ENCODE measurements at regions not wholly inside any gene's neighbourhood (a gene's known extent, or its start where the extent isn't known, plus 50 kb on each side); places are given as distances from the start of the nearest gene placed in this dataset.
A peak's percentile ranks its signal among the peaks of the same experiment; 100 is the strongest.

GRCh38 chr7:145784809-145785780, 331.5 kb upstream of the CNTNAP2 start (continued):
- TF ChIP-seq SMARCC2 (IDR thresholded peaks at IDR 0.05; ENCODE audit: low read depth) = no peak
- no peak for TF ChIP-seq CBX2 (IDR thresholded peaks at IDR 0.05; ENCODE audit: insufficient read depth, low read length, poor library complexity, severe bottlenecking)
- no peak for TF ChIP-seq SPI1 (IDR thresholded peaks at IDR 0.05; ENCODE audit: borderline replicate concordance, low read depth, low read length)
- 0 out of 2 replicates have a peak, but pooled peaks have one; percentile 20 for TF ChIP-seq MECOM (CRISPR knock-in tag; IDR thresholded peaks at IDR 0.05)
- TF ChIP-seq ZNF695 (CRISPR knock-in tag; IDR thresholded peaks at IDR 0.05) = 0 out of 2 replicates have a peak, but pooled peaks have one; percentile 7
- TF ChIP-seq HIVEP1 (CRISPR knock-in tag; IDR thresholded peaks at IDR 0.05) = no peak
- TF ChIP-seq TAF1 (IDR thresholded peaks at IDR 0.05; ENCODE audit: control insufficient read depth, extremely low read depth, insufficient read depth, low read length, severe bottlenecking) = peak; percentile 68
- no peak for TF ChIP-seq ZNF121 (CRISPR knock-in tag; conservative IDR thresholded peaks at IDR 0.05)
- TF ChIP-seq SMARCB1 (IDR thresholded peaks at IDR 0.05; ENCODE audit: insufficient read length, low read depth) = no peak
- no peak for TF ChIP-seq FOXK1 (CRISPR knock-in tag; IDR thresholded peaks at IDR 0.05; ENCODE audit: borderline replicate concordance)
- 0 out of 2 replicates have a peak, but pooled peaks have one; percentile 19 for TF ChIP-seq CHCHD3 (CRISPR knock-in tag; IDR thresholded peaks at IDR 0.05)
- TF ChIP-seq MBD2 (IDR thresholded peaks at IDR 0.05; ENCODE audit: borderline replicate concordance, low read depth) = 0 out of 2 replicates have a peak, but pooled peaks have one; percentile 64
- no peak for TF ChIP-seq ZNF395 (CRISPR knock-in tag; IDR thresholded peaks at IDR 0.05)
- TF ChIP-seq NCOA2 (IDR thresholded peaks at IDR 0.05; ENCODE audit: partially characterized antibody in 2 of 2) = no peak
- TF ChIP-seq ZNF431 (CRISPR knock-in tag; IDR thresholded peaks at IDR 0.05) = no peak
- 0 out of 2 replicates have a peak, but pooled peaks have one; percentile 28 for TF ChIP-seq ZNF57 (CRISPR knock-in tag; IDR thresholded peaks at IDR 0.05)
- TF ChIP-seq ZNF79 (CRISPR knock-in tag; IDR thresholded peaks at IDR 0.05; ENCODE audit: low read depth) = 0 out of 2 replicates have a peak, but pooled peaks have one; percentile 35
- peak; percentile 70 for TF ChIP-seq POLR2A (conservative IDR thresholded peaks at IDR 0.05)
- TF ChIP-seq ZNF274 (IDR thresholded peaks at IDR 0.05; ENCODE audit: borderline replicate concordance, low read depth, low read length) = no peak
- TF ChIP-seq ZNF311 (CRISPR knock-in tag; IDR thresholded peaks at IDR 0.05) = no peak
- TF ChIP-seq ZNF444 (CRISPR knock-in tag; IDR thresholded peaks at IDR 0.05) = 0 out of 2 replicates have a peak, but pooled peaks have one; percentile 37
- TF ChIP-seq PTBP1 (IDR thresholded peaks at IDR 0.05; ENCODE audit: low read depth, low read length) = no peak
- no peak for TF ChIP-seq ZBTB43 (CRISPR knock-in tag; IDR thresholded peaks at IDR 0.05)
- peak; percentile 65 for TF ChIP-seq HMBOX1 (IDR thresholded peaks at IDR 0.05)
- no peak for TF ChIP-seq PRPF4 (IDR thresholded peaks at IDR 0.05; ENCODE audit: insufficient read depth, low read depth, low read length, poor library complexity, severe bottlenecking)
- TF ChIP-seq ZNF263 (CRISPR knock-in tag; IDR thresholded peaks at IDR 0.05; ENCODE audit: borderline replicate concordance) = no peak

Measured in K562 (cell line).